IMR-90 (cell line): ENCODE measurements at regions not wholly inside any gene's neighbourhood (a gene's known extent, or its start where the extent isn't known, plus 50 kb on each side); places are given as distances from the start of the nearest gene placed in this dataset.

Source experiments
- ATAC-seq: fragments of 200-7000 bp; cut with Tn5 transposase; 2 replicates; pipeline ENCODE4 v1.9.1; 2020; ENCODE audit warnings: low read depth, mild to moderate bottlenecking, moderate library complexity
- BruUV-seq: library from RNA; stranded (reverse); fragments of 400-500 nt; replicated peaks from 2 replicates; lab custom pipeline; 2021; lab: Mats Ljungman, UMichigan
- CTCF ChIA-PET: fragments of 300-600 bp; formaldehyde crosslinking; extraction: SDS; loops from one replicate; lab custom pipeline; 2021; ENCODE audit warnings: antibody characterized with exemption; lab: Yijun Ruan, JAX
- POLR2A ChIA-PET: fragments of 300-600 bp; sonication (Branson Sonifier 250); formaldehyde crosslinking; loops from one replicate; lab custom pipeline; 2022; ENCODE audit warnings: antibody characterized with exemption; ENCODE audit not compliant: unreplicated experiment; lab: Charles Lee
- DNase-seq: peaks from one replicate; pipeline ENCODE4 v3.0.0; 2013
- H2AFZ ChIP-seq: replicated peaks from 2 replicates; pipeline ENCODE3; 2013; ENCODE audit warnings: low read length, mild to moderate bottlenecking; ENCODE audit not compliant: poor library complexity
- H2AK5ac ChIP-seq: 2 replicates; pipeline ENCODE4 v1.6.1; 2013; ENCODE audit warnings: low read depth, low read length, inconsistent platforms
- H2AK9ac ChIP-seq: replicated peaks from 2 replicates; pipeline ENCODE3; 2013; ENCODE audit warnings: mild to moderate bottlenecking, low read depth, low read length, moderate library complexity; ENCODE audit not compliant: poor library complexity
- H2BK120ac ChIP-seq: 2 replicates; pipeline ENCODE4 v1.6.1; 2013; ENCODE audit warnings: low read depth, low read length, inconsistent platforms
- H2BK15ac ChIP-seq: 3 replicates; pipeline ENCODE4 v1.6.1; 2013; ENCODE audit warnings: low read depth, low read length, inconsistent platforms
- H2BK20ac ChIP-seq: 2 replicates; pipeline ENCODE4 v1.6.1; 2013; ENCODE audit warnings: low read depth, mild to moderate bottlenecking, inconsistent platforms, low read length, moderate library complexity
- H2BK5ac ChIP-seq: 2 replicates; pipeline ENCODE4 v1.6.1; 2013; ENCODE audit warnings: mild to moderate bottlenecking, low read depth, low read length, inconsistent platforms; ENCODE audit not compliant: poor library complexity, severe bottlenecking
- H3K14ac ChIP-seq: replicated peaks from 2 replicates; pipeline ENCODE4 v1.6.1; 2013; ENCODE audit warnings: low read depth, low read length, inconsistent platforms
- H3K18ac ChIP-seq: 2 replicates; pipeline ENCODE4 v1.6.1; 2013; ENCODE audit warnings: low read depth, low read length, control low read depth
- H3K23ac ChIP-seq: 2 replicates; pipeline ENCODE4 v1.6.1; 2013; ENCODE audit warnings: low read depth, low read length, inconsistent platforms
- H3K27ac ChIP-seq: 2 replicates; pipeline ENCODE4 v1.5.1; 2013; ENCODE audit warnings: mild to moderate bottlenecking, control low read depth, low read length; ENCODE audit not compliant: insufficient read depth
- H3K27me3 ChIP-seq: 2 replicates; pipeline ENCODE4 v1.6.1; 2013; ENCODE audit warnings: low read length; ENCODE audit not compliant: control insufficient read depth, insufficient read depth
- H3K36me3 ChIP-seq: 2 replicates; pipeline ENCODE4 v1.6.1; 2013; ENCODE audit warnings: low read length, mixed read lengths; ENCODE audit not compliant: control insufficient read depth, insufficient read depth
- H3K4ac ChIP-seq: 2 replicates; pipeline ENCODE4 v1.6.1; 2013; ENCODE audit warnings: low read depth, low read length, inconsistent platforms
- H3K4me1 ChIP-seq: 2 replicates; pipeline ENCODE4 v1.6.1; 2013; ENCODE audit warnings: low read length, mixed read lengths; ENCODE audit not compliant: control insufficient read depth, insufficient read depth
- H3K4me2 ChIP-seq: 2 replicates; pipeline ENCODE4 v1.6.1; 2013; ENCODE audit warnings: low read depth, mild to moderate bottlenecking, control low read depth, low read length, moderate library complexity
- H3K4me3 ChIP-seq: 2 replicates; pipeline ENCODE4 v1.5.1; 2013; ENCODE audit warnings: low read depth, mild to moderate bottlenecking, control low read depth, low read length, moderate library complexity; ENCODE audit not compliant: insufficient read depth
- H3K56ac ChIP-seq: 2 replicates; pipeline ENCODE4 v1.6.1; 2013; ENCODE audit warnings: low read length, inconsistent platforms; ENCODE audit not compliant: insufficient read depth; ENCODE audit errors: extremely low read depth
- H3K79me1 ChIP-seq, 2 experiments: 2 replicates each; pipeline ENCODE4 v1.6.1; 2013; ENCODE audit warnings: low read length in 2 of 2, inconsistent platforms in 1 of 2, low read depth in 1 of 2
- H3K9ac ChIP-seq: 2 replicates; pipeline ENCODE4 v1.6.1; 2013; ENCODE audit warnings: low read depth, low read length, control low read depth
- H3K9me1 ChIP-seq: 2 replicates; pipeline ENCODE4 v1.6.1; 2013; ENCODE audit warnings: low read length, inconsistent platforms; ENCODE audit not compliant: insufficient read depth
- H3K9me3 ChIP-seq: 2 replicates; pipeline ENCODE4 v1.6.1; 2013; ENCODE audit warnings: low read length; ENCODE audit not compliant: control insufficient read depth, insufficient read depth
- H4K20me1 ChIP-seq: 2 replicates; pipeline ENCODE4 v1.6.1; 2013; ENCODE audit warnings: low read length, inconsistent platforms; ENCODE audit not compliant: insufficient read depth
- H4K5ac ChIP-seq: 2 replicates; pipeline ENCODE4 v1.6.1; 2013; ENCODE audit warnings: mild to moderate bottlenecking, low read depth, low read length, control low read depth
- H4K8ac ChIP-seq, 2 experiments: 2 replicates each; pipeline ENCODE4 v1.6.1; 2013; ENCODE audit warnings: low read depth in 2 of 2, low read length in 2 of 2, control low read depth in 1 of 2, inconsistent platforms in 1 of 2
- H4K91ac ChIP-seq: 2 replicates; pipeline ENCODE4 v1.6.1; 2013; ENCODE audit warnings: low read depth, low read length, inconsistent platforms; ENCODE audit not compliant: insufficient read depth
- BHLHE40 ChIP-seq: fragments of 150-350 bp; IDR thresholded peaks from 2 replicates; pipeline ENCODE4 v1.6.1; 2016; ENCODE audit warnings: mild to moderate bottlenecking, low read depth, low read length
- CEBPB ChIP-seq: IDR thresholded peaks from 2 replicates; pipeline ENCODE4 v1.6.1; 2012; ENCODE audit warnings: low read depth, low read length, improper control_type of control experiment
- CHD1 ChIP-seq: IDR thresholded peaks from 2 replicates; pipeline ENCODE4 v1.6.1; 2012; ENCODE audit warnings: low read depth, low read length, improper control_type of control experiment
- FOS ChIP-seq: fragments of 150-350 bp; IDR thresholded peaks from 2 replicates; pipeline ENCODE4 v1.6.1; 2016; ENCODE audit warnings: low read depth, low read length
- MAFK ChIP-seq: IDR thresholded peaks from 2 replicates; pipeline ENCODE4 v1.6.1; 2012; ENCODE audit warnings: low read depth, low read length, improper control_type of control experiment
- MAZ ChIP-seq: IDR thresholded peaks from 2 replicates; pipeline ENCODE4 v1.6.1; 2012; ENCODE audit warnings: low read depth, mild to moderate bottlenecking, low read length, improper control_type of control experiment, moderate library complexity, borderline replicate concordance
- MXI1 ChIP-seq: IDR thresholded peaks from 2 replicates; pipeline ENCODE4 v1.6.1; 2012; ENCODE audit warnings: low read depth, mild to moderate bottlenecking, low read length, moderate library complexity, borderline replicate concordance
- NFE2L2 ChIP-seq: fragments of 150-350 bp; IDR thresholded peaks from 2 replicates; pipeline ENCODE4 v1.6.1; 2016; ENCODE audit warnings: low read depth, mild to moderate bottlenecking, low read length
- POLR2A ChIP-seq: IDR thresholded peaks from 2 replicates; pipeline ENCODE4 v1.6.1; 2012; ENCODE audit warnings: mild to moderate bottlenecking, low read depth, low read length
- RAD21 ChIP-seq: IDR thresholded peaks from 2 replicates; pipeline ENCODE4 v1.6.1; 2012; ENCODE audit warnings: low read length, improper control_type of control experiment
- RCOR1 ChIP-seq: IDR thresholded peaks from 2 replicates; pipeline ENCODE4 v1.6.1; 2012; ENCODE audit warnings: mild to moderate bottlenecking, low read length, improper control_type of control experiment; ENCODE audit not compliant: insufficient replicate concordance
- RFX5 ChIP-seq: IDR thresholded peaks from 2 replicates; pipeline ENCODE4 v1.8.0; 2012; ENCODE audit warnings: low read depth, mild to moderate bottlenecking, low read length, moderate library complexity
- SMC3 ChIP-seq: fragments of 150-350 bp; IDR thresholded peaks from 2 replicates; pipeline ENCODE4 v1.6.1; 2016; ENCODE audit warnings: low read depth, mild to moderate bottlenecking, antibody characterized with exemption, low read length, moderate library complexity
- WGBS, 2 experiments: methylation state at CpG; one replicate each; pipeline versions ENCODE4 v1.1.5 to v1.1.7; 2013; ENCODE audit warnings: missing lambda C conversion rate in 2 of 2; ENCODE audit not compliant: insufficient read length in 1 of 2; ENCODE audit errors: extremely low coverage in 2 of 2; 5-methylcytosine and 5-hydroxymethylcytosine counted together
- dilution Hi-C: fragments of 300-500 bp; cut with HindIII; formaldehyde crosslinking; loops from one replicate; pipeline ENCODE4 v1.14.3; 2018; ENCODE audit warnings: low sequenced_read_pairs; ENCODE audit not compliant: unreplicated experiment
- in situ Hi-C: fragments of 300-500 bp; cut with MboI; formaldehyde crosslinking; loops from 3 replicates; pipeline ENCODE4 v1.14.3; 2019; ENCODE audit warnings: low sequenced_read_pairs, inconsistent platforms, mixed read lengths
- intact Hi-C: fragments of 100-400 bp; cut with micrococcal nuclease; formaldehyde crosslinking; loops from 2 replicates; pipeline ENCODE4 v1.10.0; 2022
- TF ChIP-seq, protein P1 (sequence below): conservative IDR thresholded peaks from 2 replicates; pipeline ENCODE4 v1.5.1; 2012; ENCODE audit warnings: mild to moderate bottlenecking, low read depth, low read length, improper control_type of control experiment
- TF ChIP-seq, protein P2 (sequence below): fragments of 150-350 bp; IDR thresholded peaks from 2 replicates; pipeline ENCODE4 v1.6.1; 2017; ENCODE audit warnings: mild to moderate bottlenecking, antibody characterized with exemption, low read length, low read depth
- TF ChIP-seq, protein P3 (sequence below): fragments of 150-350 bp; IDR thresholded peaks from 2 replicates; pipeline ENCODE4 v1.6.1; 2016; ENCODE audit warnings: low read depth, mild to moderate bottlenecking, low read length, moderate library complexity, borderline replicate concordance

DNA sequence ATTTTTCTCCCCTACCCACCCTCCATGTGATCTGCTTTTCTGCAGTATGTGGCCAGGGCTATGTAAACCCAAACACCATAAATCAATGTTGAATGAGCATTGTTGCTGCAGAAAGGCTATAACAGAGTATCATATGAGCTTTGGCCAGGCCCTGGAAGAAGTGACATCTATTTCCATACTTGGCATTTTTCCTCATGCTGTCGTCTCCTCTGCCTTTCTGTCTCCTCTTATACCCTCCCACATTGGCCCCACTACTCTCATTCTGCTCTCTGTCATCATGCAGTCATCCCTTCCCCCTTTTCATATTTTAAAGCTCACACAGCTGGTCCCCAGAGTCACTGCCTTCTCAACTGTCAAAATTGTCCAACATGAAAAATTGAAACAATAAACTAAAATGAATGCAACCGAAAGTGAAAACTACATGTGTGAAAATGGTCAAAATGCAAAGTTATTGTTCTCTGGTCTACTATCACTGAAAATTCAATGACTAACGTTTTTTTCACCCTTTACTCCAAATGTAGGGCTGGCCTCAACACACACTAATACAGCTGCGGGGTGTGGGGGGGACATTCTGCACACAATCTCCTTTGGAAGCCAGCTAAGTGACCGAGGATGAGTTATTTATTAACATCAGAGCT is 290.7 kb upstream of the TMPO start:
- H2BK15ac ChIP-seq: no peak overlapping the region

More for the DNA sequence above, 290.7 kb upstream of the TMPO start:
- H3K9ac ChIP-seq: no peak overlapping the region
- no peaks in the 10 kb centered on the region for H4K20me1 ChIP-seq
- H2BK120ac ChIP-seq: no peak overlapping the region
- DNase-seq (no peak), ATAC-seq (no peak)
- H3K4ac ChIP-seq: no peak overlapping the region
- TF ChIP-seq MAFK: no peak
- TF ChIP-seq FOS: no peak
- TF ChIP-seq, protein P1, sequence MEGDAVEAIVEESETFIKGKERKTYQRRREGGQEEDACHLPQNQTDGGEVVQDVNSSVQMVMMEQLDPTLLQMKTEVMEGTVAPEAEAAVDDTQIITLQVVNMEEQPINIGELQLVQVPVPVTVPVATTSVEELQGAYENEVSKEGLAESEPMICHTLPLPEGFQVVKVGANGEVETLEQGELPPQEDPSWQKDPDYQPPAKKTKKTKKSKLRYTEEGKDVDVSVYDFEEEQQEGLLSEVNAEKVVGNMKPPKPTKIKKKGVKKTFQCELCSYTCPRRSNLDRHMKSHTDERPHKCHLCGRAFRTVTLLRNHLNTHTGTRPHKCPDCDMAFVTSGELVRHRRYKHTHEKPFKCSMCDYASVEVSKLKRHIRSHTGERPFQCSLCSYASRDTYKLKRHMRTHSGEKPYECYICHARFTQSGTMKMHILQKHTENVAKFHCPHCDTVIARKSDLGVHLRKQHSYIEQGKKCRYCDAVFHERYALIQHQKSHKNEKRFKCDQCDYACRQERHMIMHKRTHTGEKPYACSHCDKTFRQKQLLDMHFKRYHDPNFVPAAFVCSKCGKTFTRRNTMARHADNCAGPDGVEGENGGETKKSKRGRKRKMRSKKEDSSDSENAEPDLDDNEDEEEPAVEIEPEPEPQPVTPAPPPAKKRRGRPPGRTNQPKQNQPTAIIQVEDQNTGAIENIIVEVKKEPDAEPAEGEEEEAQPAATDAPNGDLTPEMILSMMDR: no peak
- TF ChIP-seq BHLHE40: no peak
- no peak for TF ChIP-seq POLR2A
- TF ChIP-seq, protein P2, sequence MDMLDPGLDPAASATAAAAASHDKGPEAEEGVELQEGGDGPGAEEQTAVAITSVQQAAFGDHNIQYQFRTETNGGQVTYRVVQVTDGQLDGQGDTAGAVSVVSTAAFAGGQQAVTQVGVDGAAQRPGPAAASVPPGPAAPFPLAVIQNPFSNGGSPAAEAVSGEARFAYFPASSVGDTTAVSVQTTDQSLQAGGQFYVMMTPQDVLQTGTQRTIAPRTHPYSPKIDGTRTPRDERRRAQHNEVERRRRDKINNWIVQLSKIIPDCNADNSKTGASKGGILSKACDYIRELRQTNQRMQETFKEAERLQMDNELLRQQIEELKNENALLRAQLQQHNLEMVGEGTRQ: no peak
- TF ChIP-seq NFE2L2: no peak
- TF ChIP-seq CHD1: no peak
- TF ChIP-seq MAZ: no peak
- no peak for TF ChIP-seq SMC3
- no peak for TF ChIP-seq RAD21
- TF ChIP-seq RCOR1: no peak
- TF ChIP-seq, protein P3, sequence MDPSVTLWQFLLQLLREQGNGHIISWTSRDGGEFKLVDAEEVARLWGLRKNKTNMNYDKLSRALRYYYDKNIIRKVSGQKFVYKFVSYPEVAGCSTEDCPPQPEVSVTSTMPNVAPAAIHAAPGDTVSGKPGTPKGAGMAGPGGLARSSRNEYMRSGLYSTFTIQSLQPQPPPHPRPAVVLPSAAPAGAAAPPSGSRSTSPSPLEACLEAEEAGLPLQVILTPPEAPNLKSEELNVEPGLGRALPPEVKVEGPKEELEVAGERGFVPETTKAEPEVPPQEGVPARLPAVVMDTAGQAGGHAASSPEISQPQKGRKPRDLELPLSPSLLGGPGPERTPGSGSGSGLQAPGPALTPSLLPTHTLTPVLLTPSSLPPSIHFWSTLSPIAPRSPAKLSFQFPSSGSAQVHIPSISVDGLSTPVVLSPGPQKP: no peak
- no peak for TF ChIP-seq RFX5
- no peak for TF ChIP-seq MXI1
- TF ChIP-seq CEBPB: no peak
- dilution Hi-C loops: no loop called here
- H3K4me1 ChIP-seq: no peaks in the 10 kb centered on the region
- H3K79me1 ChIP-seq: no peaks in the 10 kb centered on the region
- H3K23ac ChIP-seq: no peak overlapping the region
- H4K5ac ChIP-seq: no peak overlapping the region
- intact Hi-C loops: loop anchor here (5.0 kb wide), 1 partner anchor 148 kb away; no protein-coding TSS in a partner anchor
- H3K9me3 ChIP-seq: no peaks in the 10 kb centered on the region
- no peak overlapping the region for H4K91ac ChIP-seq
- H3K36me3 ChIP-seq: no peaks in the 10 kb centered on the region
- H3K4me2 ChIP-seq: no peak overlapping the region
- no TSS peak for BruUV-seq
- no peak overlapping the region for H2AK5ac ChIP-seq
- 11% methylated on average over 1 of the region's 5 CpGs; no CpG with 5 or more reads in 1 of the 2 experiments for WGBS, 2 experiments
- H2AFZ ChIP-seq: no peak overlapping the region
- H3K56ac ChIP-seq: no peak overlapping the region
- H4K8ac ChIP-seq: no peak overlapping the region
- no peaks in the 10 kb centered on the region for H3K27me3 ChIP-seq
- no peak overlapping the region for H3K27ac ChIP-seq
- no peak overlapping the region for H3K14ac ChIP-seq
- no peak overlapping the region for H2AK9ac ChIP-seq
- no peak overlapping the region for H3K4me3 ChIP-seq
- no peak overlapping the region for H2BK5ac ChIP-seq
- no peak overlapping the region for H2BK20ac ChIP-seq
- in situ Hi-C loops: no loop called here
- ChIA-PET POLR2A (no interaction called here), CTCF (no interaction called here)
- no peak overlapping the region for H3K18ac ChIP-seq
- H3K9me1 ChIP-seq: no peaks in the 10 kb centered on the region
